ENCODE measurements at regions not wholly inside any gene's neighbourhood (a gene's known extent, or its start where the extent isn't known, plus 50 kb on each side); places are given as distances from the start of the nearest gene placed in this dataset.

DNA sequence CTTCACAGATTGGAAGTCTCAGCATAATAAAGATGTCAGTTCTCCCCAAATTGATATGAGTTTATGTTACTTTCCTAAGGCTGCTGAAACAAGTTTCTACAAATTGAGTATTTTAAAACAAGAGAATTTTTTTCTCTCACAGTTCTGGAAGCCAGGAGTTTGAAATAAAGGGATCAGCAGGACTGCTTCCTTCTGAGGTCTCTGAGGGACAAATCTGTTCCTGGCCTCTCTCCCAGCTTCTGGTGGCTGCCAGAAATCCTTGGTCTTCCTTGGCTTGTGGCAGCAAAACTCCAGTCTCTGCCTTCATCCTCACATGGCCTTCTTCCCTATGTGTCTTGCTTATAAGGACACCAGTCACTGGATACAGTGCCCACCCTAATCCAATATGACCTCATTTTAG is 136.1 kb downstream of the TFAP2A start (continued):
- TF ChIP-seq, protein P1, sequence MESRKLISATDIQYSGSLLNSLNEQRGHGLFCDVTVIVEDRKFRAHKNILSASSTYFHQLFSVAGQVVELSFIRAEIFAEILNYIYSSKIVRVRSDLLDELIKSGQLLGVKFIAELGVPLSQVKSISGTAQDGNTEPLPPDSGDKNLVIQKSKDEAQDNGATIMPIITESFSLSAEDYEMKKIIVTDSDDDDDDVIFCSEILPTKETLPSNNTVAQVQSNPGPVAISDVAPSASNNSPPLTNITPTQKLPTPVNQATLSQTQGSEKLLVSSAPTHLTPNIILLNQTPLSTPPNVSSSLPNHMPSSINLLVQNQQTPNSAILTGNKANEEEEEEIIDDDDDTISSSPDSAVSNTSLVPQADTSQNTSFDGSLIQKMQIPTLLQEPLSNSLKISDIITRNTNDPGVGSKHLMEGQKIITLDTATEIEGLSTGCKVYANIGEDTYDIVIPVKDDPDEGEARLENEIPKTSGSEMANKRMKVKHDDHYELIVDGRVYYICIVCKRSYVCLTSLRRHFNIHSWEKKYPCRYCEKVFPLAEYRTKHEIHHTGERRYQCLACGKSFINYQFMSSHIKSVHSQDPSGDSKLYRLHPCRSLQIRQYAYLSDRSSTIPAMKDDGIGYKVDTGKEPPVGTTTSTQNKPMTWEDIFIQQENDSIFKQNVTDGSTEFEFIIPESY (IDR thresholded peaks at IDR 0.05) = no peak
- no peak for TF ChIP-seq FOXA2 (IDR thresholded peaks at IDR 0.05)

DNA sequence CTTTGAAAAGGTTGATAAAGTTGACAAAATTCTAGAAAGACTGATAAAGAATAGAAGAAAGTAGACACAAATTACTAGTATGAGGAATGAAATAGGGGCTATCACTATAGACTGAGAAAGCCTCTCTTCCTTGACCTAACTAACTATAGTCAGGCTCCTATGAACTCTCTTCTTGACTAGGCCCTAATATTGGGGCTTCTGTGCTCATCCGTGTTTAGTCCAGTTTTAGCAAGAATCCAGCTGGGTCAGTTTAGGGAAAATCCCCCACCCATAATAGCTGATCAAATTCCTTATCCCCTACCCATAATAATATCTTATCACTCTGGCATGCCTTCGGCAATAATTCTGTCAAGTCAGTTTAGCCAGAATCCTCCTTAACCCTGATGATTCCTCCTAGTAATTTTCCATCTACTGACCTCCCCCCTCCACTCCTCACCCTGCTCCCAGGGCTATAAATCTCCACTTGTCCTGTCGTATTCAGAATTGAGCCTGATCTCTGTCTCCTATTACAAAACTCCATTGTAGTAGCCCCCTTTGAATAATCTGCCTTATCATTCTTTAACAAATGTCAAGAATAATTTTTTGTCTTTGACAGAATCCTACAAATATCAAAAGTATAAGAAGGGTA is 138.1 kb downstream of the TFAP2A start:
- DNase-seq (ENCODE audit: low spot score) = no peak
- Histone ChIP-seq H3K9me3 (ENCODE audit: control insufficient read depth in 4 of 4, low read length in 3 of 4) (no peaks in the 10 kb centered on the region), H3K9ac (ENCODE audit: low read depth in 1 of 2, low read length in 2 of 2) (no peak overlapping the region), H3K4me3 (ENCODE audit: low read depth in 1 of 3, low read length in 3 of 3) (no peak overlapping the region), H3K27me3 (ENCODE audit: control insufficient read depth in 4 of 4, insufficient read depth in 4 of 4, low read length in 3 of 4) (peaks cover 0 to 2% (median 0%) of the 10 kb centered on the region in 4 donors), H3K27ac (ENCODE audit: low read depth in 1 of 2, low read length in 2 of 2) (no peak overlapping the region), H3K36me3 (ENCODE audit: control insufficient read depth in 4 of 4, insufficient read depth in 3 of 4, low read depth in 1 of 4, low read length in 3 of 4) (no peaks in the 10 kb centered on the region), H3K4me1 (ENCODE audit: control insufficient read depth in 4 of 4, insufficient read depth in 4 of 4, low read length in 3 of 4) (no peaks in the 10 kb centered on the region)
- 77% methylated on average over 3 of the region's 3 CpGs for WGBS
- TF ChIP-seq HNF4A (conservative IDR thresholded peaks at IDR 0.05) (no peak), CTCF (IDR thresholded peaks at IDR 0.05; ENCODE audit: low read depth, low read length, missing input control) (no peak), FOXA2 (IDR thresholded peaks at IDR 0.05) (no peak), RAD21 (IDR thresholded peaks at IDR 0.05) (no peak), FOXA1 (IDR thresholded peaks at IDR 0.05) (no peak), TAF1 (conservative IDR thresholded peaks at IDR 0.05) (no peak), YY1 (IDR thresholded peaks at IDR 0.05) (no peak), GABPA (IDR thresholded peaks at IDR 0.05 in 1 of 2, conservative IDR thresholded peaks at IDR 0.05 in 1 of 2) (no peak), JUND (IDR thresholded peaks at IDR 0.05) (no peak)
- TF ChIP-seq, protein P2, sequence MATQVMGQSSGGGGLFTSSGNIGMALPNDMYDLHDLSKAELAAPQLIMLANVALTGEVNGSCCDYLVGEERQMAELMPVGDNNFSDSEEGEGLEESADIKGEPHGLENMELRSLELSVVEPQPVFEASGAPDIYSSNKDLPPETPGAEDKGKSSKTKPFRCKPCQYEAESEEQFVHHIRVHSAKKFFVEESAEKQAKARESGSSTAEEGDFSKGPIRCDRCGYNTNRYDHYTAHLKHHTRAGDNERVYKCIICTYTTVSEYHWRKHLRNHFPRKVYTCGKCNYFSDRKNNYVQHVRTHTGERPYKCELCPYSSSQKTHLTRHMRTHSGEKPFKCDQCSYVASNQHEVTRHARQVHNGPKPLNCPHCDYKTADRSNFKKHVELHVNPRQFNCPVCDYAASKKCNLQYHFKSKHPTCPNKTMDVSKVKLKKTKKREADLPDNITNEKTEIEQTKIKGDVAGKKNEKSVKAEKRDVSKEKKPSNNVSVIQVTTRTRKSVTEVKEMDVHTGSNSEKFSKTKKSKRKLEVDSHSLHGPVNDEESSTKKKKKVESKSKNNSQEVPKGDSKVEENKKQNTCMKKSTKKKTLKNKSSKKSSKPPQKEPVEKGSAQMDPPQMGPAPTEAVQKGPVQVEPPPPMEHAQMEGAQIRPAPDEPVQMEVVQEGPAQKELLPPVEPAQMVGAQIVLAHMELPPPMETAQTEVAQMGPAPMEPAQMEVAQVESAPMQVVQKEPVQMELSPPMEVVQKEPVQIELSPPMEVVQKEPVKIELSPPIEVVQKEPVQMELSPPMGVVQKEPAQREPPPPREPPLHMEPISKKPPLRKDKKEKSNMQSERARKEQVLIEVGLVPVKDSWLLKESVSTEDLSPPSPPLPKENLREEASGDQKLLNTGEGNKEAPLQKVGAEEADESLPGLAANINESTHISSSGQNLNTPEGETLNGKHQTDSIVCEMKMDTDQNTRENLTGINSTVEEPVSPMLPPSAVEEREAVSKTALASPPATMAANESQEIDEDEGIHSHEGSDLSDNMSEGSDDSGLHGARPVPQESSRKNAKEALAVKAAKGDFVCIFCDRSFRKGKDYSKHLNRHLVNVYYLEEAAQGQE (IDR thresholded peaks at IDR 0.05) = no peak
- TF ChIP-seq, protein P3, sequence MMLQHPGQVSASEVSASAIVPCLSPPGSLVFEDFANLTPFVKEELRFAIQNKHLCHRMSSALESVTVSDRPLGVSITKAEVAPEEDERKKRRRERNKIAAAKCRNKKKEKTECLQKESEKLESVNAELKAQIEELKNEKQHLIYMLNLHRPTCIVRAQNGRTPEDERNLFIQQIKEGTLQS (IDR thresholded peaks at IDR 0.05) = no peak

GRCh38 chr6:10276106-10276505 is 138.8 kb downstream of the TFAP2A start:
- H3K4me3 ChIP-seq (ENCODE audit: low read depth in 1 of 3, low read length in 3 of 3) = no peak overlapping the region
- H3K27ac ChIP-seq (ENCODE audit: low read depth in 1 of 2, low read length in 2 of 2) = no peak overlapping the region
- H3K27me3 ChIP-seq (ENCODE audit: control insufficient read depth in 4 of 4, insufficient read depth in 4 of 4, low read length in 3 of 4) = peaks cover 0 to 2% (median 0%) of the 10 kb centered on the region in 4 donors
- no peak for DNase-seq (ENCODE audit: low spot score)
- no peak overlapping the region for H3K9ac ChIP-seq (ENCODE audit: low read depth in 1 of 2, low read length in 2 of 2)
- H3K4me1 ChIP-seq (ENCODE audit: control insufficient read depth in 4 of 4, insufficient read depth in 4 of 4, low read length in 3 of 4) = no peaks in the 10 kb centered on the region
- WGBS = 61% methylated on average over 2 of the region's 2 CpGs
- no peaks in the 10 kb centered on the region for H3K36me3 ChIP-seq (ENCODE audit: control insufficient read depth in 4 of 4, insufficient read depth in 3 of 4, low read depth in 1 of 4, low read length in 3 of 4)
- no peaks in the 10 kb centered on the region for H3K9me3 ChIP-seq (ENCODE audit: control insufficient read depth in 4 of 4, low read length in 3 of 4)
- TF ChIP-seq, protein P2 (IDR thresholded peaks at IDR 0.05) = no peak
- TF ChIP-seq RAD21 (IDR thresholded peaks at IDR 0.05) = no peak
- TF ChIP-seq YY1 (IDR thresholded peaks at IDR 0.05) = no peak
- no peak for TF ChIP-seq FOXA2 (IDR thresholded peaks at IDR 0.05)
- TF ChIP-seq, protein P1 (IDR thresholded peaks at IDR 0.05) = no peak
- TF ChIP-seq, protein P4, sequence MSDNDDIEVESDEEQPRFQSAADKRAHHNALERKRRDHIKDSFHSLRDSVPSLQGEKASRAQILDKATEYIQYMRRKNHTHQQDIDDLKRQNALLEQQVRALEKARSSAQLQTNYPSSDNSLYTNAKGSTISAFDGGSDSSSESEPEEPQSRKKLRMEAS (IDR thresholded peaks at IDR 0.05) = no peak
- TF ChIP-seq TAF1 (conservative IDR thresholded peaks at IDR 0.05) = no peak

All from liver (tissue), 8 donors.